Activated gamma-delta T cell (primary cell): ENCODE measurements at regions not wholly inside any gene's neighbourhood (a gene's known extent, or its start where the extent isn't known, plus 50 kb on each side); places are given as distances from the start of the nearest gene placed in this dataset.

Experiments used
- DNase-seq: peaks from one replicate; lab custom pipeline; 2025; lab: John Stamatoyannopoulos, UW

GRCh38 chr5:158354958-158355357, 496.0 kb upstream of the CLINT1 start:
- DNase-seq: no peak

GRCh38 chr5:158351485-158352125, 492.7 kb upstream of the CLINT1 start:
- no peak for DNase-seq

- DNase-seq: no peak
These were observed 491.0 kb upstream of the CLINT1 start for GRCh38 chr5:158349987-158350386.

- no peak for DNase-seq
These were observed 485.4 kb upstream of the CLINT1 start for GRCh38 chr5:158344376-158344775.

GRCh38 chr5:158340608-158341007, 481.7 kb upstream of the CLINT1 start:
- DNase-seq: no peak

- no peak for DNase-seq
These were observed 467.3 kb upstream of the CLINT1 start for GRCh38 chr5:158326256-158326655.

- no peak for DNase-seq
These were observed 465.3 kb upstream of the CLINT1 start for GRCh38 chr5:158324236-158324635.

GRCh38 chr5:158322620-158323019, 463.7 kb upstream of the CLINT1 start:
- no peak for DNase-seq

- DNase-seq: no peak
These were observed 462.0 kb upstream of the CLINT1 start for GRCh38 chr5:158320934-158321333.

GRCh38 chr5:158320178-158320674, 461.3 kb upstream of the CLINT1 start:
- DNase-seq: no peak

GRCh38 chr5:158317507-158317906, 458.6 kb upstream of the CLINT1 start:
- no peak for DNase-seq

GRCh38 chr5:158313733-158314464, 455.0 kb upstream of the CLINT1 start:
- no peak for DNase-seq

GRCh38 chr5:158313027-158313732, 454.2 kb upstream of the CLINT1 start:
- DNase-seq: no peak

GRCh38 chr5:158309088-158309807, 450.3 kb upstream of the CLINT1 start:
- no peak for DNase-seq

GRCh38 chr5:158308429-158309025, 449.6 kb upstream of the CLINT1 start:
- DNase-seq: no peak

- no peak for DNase-seq
These were observed 446.9 kb upstream of the CLINT1 start for GRCh38 chr5:158305861-158306260.

- no peak for DNase-seq
These were observed 445.7 kb upstream of the CLINT1 start for GRCh38 chr5:158304607-158305006.

- DNase-seq: no peak
These were observed 444.9 kb upstream of the CLINT1 start for GRCh38 chr5:158303883-158304282.

- no peak for DNase-seq
These were observed 444.3 kb upstream of the CLINT1 start for GRCh38 chr5:158303275-158303674.

- no peak for DNase-seq
These were observed 443.1 kb upstream of the CLINT1 start for GRCh38 chr5:158302029-158302428.

- DNase-seq: no peak
These were observed 442.2 kb upstream of the CLINT1 start for GRCh38 chr5:158301186-158301585.

GRCh38 chr5:158300256-158300655, 441.3 kb upstream of the CLINT1 start:
- no peak for DNase-seq
